ENCODE measurements at regions not wholly inside any gene's neighbourhood (a gene's known extent, or its start where the extent isn't known, plus 50 kb on each side); places are given as distances from the start of the nearest gene placed in this dataset.

DNA sequence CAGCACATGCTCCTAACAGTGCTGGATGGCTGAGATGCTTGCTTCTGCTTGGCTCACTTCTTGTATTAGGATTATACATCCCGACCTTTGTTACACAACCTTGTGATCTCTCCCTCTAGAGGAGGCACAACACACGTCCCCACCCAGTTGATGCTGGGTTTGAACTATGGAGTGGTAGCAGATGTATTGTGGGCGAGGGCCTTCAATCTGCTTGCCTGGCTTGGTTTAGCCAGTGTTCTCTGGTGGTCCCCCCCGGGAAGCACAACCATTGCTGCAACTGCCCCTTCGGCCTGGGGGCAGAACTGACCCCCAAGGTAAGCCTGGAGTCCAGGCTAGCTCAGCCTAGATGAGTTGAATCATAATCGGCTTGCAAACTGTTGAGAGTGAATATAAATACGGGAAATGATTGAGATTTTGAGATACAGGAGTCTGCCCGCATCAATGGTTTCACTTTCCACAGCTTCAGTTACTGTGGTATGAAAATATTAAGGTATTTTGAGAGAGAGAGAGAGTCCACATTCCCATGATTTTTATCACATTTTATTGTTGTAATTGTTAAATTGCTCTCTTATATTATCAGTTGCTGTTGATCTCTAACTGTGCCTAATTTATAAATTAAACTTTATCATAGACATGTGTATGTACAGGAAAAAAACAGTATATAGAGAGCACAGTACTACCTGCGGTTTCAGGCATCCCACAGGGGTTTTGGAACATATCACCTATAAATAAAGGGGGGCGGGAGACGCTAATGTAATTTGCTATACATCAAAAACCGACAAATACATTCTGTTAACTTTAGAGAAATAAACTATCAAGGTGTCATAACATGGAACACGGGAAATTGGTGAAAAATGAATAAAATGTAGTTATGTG, 482.0 kb upstream of the B3GAT1 start:
- TF ChIP-seq SP1 (IDR thresholded peaks at IDR 0.05; ENCODE audit: low read depth) (no peak), CTCF (IDR thresholded peaks at IDR 0.05 in 2 of 3, conservative IDR thresholded peaks at IDR 0.05 in 1 of 3; ENCODE audit: borderline replicate concordance in 1 of 3, insufficient read depth in 1 of 3, low read depth in 2 of 3, low read length in 2 of 3) (no peak), ZNF274 (IDR thresholded peaks at IDR 0.05; ENCODE audit: low read depth, low read length) (no peak), POLR2A (IDR thresholded peaks at IDR 0.05; ENCODE audit: borderline replicate concordance, extremely low read depth, insufficient read depth, insufficient read length) (no peak)

Data from HCT116 (cell line).